PC-3 (cell line): ENCODE measurements at regions not wholly inside any gene's neighbourhood (a gene's known extent, or its start where the extent isn't known, plus 50 kb on each side); places are given as distances from the start of the nearest gene placed in this dataset.

Experiments
- EZH2 ChIP-seq: fragments of 300-600 bp; sonication (generic); IDR thresholded peaks from one replicate; pipeline ENCODE4 v1.6.1; 2017; ENCODE audit warnings: antibody characterized with exemption, mild to moderate bottlenecking, low read length; ENCODE audit not compliant: unreplicated experiment
- TF ChIP-seq, protein P1 (sequence below): fragments of 300-600 bp; sonication (generic); conservative IDR thresholded peaks from 2 replicates; pipeline ENCODE4 v1.5.1; 2017; ENCODE audit warnings: antibody characterized with exemption, low read depth, mild to moderate bottlenecking, low read length

GRCh38 chr2:11004199-11004598, 92.5 kb downstream of the KCNF1 start:
- TF ChIP-seq, protein P1, sequence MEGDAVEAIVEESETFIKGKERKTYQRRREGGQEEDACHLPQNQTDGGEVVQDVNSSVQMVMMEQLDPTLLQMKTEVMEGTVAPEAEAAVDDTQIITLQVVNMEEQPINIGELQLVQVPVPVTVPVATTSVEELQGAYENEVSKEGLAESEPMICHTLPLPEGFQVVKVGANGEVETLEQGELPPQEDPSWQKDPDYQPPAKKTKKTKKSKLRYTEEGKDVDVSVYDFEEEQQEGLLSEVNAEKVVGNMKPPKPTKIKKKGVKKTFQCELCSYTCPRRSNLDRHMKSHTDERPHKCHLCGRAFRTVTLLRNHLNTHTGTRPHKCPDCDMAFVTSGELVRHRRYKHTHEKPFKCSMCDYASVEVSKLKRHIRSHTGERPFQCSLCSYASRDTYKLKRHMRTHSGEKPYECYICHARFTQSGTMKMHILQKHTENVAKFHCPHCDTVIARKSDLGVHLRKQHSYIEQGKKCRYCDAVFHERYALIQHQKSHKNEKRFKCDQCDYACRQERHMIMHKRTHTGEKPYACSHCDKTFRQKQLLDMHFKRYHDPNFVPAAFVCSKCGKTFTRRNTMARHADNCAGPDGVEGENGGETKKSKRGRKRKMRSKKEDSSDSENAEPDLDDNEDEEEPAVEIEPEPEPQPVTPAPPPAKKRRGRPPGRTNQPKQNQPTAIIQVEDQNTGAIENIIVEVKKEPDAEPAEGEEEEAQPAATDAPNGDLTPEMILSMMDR: no peak
- no peak for TF ChIP-seq EZH2
